Esophagus mucosa (tissue), 1 donor: ENCODE measurements at regions not wholly inside any gene's neighbourhood (a gene's known extent, or its start where the extent isn't known, plus 50 kb on each side); places are given as distances from the start of the nearest gene placed in this dataset.
"Not testable (repeated sequence)": the region's sequence is repeated elsewhere in the genome, so short reads cannot be mapped to it uniquely, and the experiment has no call there.

Experiments used
- ATAC-seq: fragments of 200-7000 bp; cut with Tn5 transposase; one replicate; pipeline ENCODE4 v1.9.1; 2020
- donor health status: DM: yes; HTN: yes; CAD: no.

DNA sequence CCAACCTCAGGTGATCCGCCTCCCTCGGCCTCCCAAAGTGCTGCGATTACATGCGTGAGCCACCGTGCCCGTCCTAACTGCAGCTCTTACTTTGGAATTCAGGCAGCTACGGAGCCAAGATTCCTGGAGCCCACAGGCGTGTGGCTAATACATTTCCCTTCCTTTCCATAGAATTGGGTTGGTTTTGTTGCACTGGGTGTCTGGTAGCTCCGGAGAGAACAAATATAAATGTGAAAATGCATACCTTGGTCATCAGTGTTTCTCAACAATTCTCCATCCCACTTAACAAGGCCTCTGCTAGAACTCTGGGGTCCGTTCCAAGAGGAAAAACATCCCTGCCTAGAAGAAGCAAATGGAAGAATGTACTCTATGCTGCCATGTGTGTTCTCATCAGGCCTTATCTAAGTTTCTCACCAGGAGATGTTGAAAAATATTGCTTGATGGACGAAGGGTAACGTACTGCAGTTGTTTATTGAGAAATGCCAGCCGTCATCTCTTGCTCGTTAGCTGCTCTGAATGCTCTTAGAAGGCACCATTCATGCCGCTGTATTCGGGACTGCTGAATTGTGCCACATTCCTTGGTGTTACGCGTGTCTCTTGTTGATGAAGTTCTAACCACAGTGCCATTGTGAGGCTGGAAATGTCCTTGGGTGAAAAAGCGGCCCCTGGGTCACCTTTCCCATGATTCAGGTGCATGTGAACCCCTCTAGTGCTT, 50.5 kb upstream of the CD99 start:
- no peak for ATAC-seq

GRCh38 chrX:2638279-2638678, 52.8 kb upstream of the CD99 start:
- ATAC-seq: no peak

DNA sequence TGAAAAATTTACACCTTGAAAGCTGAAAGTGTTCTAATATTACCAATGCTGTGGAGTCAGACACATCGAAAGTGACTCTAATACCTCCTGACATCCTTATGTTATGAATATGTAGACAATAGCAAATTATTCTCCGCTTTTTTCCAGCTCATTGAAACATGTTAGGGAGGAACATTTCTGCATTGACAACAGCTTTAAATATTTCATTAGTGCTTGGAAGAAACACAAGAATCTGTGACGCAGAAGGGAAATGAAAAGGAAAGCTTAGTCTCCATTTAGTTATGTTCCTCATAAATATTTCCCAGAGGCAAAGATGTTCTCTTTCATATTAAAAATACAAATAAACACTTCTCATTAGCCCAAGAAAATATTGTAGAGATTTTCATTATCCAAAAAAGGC, 55.8 kb upstream of the CD99 start:
- no peak for ATAC-seq

DNA sequence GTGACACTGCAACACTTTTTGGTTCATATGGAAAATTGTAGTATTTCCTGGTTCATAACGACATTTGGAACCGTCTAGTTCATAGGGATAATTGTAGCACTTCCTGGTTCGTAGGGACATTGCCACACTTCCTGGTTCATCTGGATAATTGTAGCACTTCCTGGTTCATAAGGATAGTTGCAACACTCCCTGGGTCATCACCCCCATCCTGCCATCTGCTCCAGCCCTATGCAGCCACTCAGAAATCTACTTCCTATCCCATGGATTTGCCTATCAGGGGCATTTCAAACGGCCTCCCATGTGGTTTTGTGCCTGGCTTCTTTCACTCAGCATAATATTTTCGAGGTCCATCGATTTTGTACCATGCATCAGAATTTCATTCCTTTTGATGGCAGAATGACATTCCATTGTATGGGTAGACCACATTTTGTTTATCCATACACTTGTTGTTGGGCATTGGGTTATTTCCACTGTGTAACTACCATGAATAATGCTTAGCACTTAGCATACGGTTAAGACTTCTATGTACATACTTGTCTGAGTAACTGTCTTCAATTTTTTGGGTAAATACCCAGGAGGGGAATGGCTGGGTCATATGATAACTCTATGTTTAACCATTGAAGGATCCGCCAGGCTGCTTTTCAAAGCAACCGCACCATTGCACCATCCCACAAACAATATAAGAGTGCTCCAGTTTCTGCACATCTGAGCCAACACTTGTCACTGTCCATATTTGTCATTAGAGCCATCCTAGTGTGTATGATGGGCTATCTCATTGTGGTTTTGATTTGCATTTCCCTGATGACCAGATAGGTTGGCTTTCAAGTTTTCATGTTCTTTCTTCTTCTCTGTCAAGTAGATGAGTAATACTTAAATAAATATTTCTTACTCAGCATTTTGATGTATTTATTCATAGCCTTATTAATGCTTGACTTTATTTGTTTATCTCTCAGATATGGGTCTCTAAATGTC, 58.3 kb upstream of the CD99 start:
- peak; percentile 60 for ATAC-seq

- no peak for ATAC-seq
Observed at GRCh38 chrX:2631743-2632532, 59.2 kb upstream of the CD99 start.

GRCh38 chrX:2630935-2631742, 60.0 kb upstream of the CD99 start:
- not testable (repeated sequence) for ATAC-seq

DNA sequence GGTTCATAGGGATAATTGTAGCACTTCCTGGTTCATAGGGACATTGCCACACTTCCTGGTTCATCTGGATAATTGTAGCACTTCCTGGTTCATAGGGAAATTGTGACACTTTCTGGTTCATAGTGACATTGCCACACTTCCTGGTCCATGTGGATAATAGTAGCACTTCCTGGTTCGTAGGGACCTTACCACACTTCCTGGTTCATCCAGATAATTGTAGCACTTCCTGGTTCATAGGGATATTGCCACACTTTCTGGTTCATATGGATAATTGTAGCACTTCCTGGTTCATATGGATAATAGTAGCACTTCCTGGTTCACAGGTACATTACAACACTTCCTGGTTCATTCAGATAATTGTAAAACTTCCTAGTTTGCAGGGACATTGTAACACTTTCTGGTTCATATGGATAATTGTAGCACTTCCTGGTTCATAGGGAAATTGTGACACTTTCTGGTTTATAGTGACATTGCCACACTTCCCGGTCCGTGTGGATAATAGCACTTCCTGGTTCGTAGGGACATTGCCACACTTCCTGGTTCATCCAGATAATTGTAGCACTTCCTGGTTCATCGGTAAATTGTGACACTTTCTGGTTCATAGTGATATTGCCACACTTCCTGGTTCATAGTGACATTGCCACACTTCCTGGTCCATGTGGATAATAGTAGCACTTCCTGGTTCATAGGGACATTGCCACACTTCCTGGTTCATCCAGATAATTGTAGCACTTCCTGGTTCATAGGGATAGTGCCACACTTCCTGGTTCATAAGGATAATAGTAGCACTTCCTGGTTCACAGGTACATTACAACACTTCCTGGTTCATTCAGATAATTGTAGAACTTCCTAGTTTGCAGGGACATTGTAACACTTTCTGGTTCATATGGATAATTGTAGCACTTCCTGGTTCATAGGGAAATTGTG, 60.8 kb upstream of the CD99 start:
- ATAC-seq: not testable (repeated sequence)

DNA sequence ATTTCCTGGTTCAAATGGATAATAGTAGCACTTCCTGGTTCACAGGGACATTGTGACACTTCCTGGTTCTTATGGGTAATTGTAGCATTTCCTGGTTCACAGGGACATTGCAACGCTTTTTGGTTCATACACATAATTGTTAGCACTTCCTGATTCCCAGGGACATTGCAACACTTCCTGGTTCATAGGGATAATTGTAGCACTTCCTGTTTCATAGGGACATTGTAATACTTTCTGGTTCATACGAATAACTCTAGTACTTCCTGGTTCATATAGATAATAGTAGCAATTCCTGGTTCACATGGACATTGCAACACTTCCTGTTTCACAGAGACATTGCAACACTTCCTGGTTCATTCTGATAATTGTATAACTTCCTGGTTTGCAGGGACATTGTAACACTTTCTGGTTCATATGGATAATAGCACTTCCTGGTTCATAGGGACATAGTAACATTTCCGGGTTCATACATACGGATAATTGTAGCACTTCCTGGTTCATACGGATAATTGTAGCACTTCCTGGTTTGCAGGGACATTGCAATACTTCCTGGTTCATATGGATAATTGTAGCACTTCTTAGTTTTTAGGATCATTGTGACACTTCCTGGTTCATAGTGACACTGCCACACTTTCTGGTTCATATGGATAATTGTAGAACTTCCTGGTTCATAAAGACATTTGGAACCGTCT, 61.6 kb upstream of the CD99 start:
- ATAC-seq: peak; percentile 47

DNA sequence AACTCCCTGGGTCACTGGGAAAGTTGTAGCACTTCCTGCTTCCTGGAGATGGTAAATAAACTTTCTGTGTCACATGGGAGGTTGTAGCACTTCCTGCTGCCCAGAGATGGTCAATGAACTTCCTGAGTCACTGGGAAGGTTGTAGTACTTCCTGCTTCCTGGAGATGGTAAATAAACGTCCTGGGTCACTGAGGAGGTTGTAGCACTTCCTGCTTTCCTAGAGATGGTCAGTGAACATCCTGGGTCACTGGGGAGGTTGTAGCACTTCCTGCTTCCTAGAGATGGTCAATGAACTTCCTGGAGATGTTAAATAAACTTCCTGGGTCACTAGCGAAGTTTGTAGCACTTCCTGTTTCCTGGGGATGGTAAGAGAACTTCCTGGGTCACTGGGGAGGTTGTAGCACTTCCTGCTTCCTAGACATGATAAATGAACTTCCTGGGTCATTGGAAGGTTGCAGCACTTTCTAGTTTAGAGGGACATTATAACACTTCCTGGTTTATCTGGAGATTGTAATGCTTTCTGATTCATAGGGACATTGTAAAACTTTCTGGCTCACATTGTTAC, 62.3 kb upstream of the CD99 start:
- ATAC-seq: peak; percentile 41

DNA sequence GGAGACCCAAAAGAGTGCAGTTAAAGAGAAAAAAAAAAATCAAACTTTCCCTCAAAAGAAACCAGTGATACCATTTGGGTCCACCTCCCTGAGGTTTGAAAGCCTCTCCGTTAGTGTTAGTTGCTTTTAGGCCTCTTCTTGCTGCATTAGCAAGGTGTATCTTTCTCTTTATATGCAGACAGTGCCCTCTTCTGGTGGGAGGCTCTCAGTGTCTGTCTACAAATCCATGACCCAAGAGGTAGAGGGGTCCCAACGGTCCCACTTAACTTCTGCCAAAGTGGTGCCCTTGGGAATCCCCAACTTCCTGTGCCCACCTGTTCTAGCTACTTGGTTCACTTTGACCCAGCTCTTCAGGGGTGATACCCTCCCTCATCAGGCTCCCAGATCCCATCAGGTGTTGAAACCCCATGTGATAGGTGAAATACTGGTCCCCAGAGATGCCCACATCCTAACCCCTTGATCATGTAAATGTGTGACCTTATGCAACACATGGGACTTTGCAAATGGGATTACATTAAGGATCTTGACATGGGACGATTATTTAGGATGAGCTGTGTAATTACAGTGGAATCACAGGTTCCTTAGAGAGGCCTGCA, 63.7 kb upstream of the CD99 start:
- ATAC-seq: peak; percentile 60

- ATAC-seq: no peak
Observed at GRCh38 chrX:2626750-2627149, 64.3 kb upstream of the CD99 start.

DNA sequence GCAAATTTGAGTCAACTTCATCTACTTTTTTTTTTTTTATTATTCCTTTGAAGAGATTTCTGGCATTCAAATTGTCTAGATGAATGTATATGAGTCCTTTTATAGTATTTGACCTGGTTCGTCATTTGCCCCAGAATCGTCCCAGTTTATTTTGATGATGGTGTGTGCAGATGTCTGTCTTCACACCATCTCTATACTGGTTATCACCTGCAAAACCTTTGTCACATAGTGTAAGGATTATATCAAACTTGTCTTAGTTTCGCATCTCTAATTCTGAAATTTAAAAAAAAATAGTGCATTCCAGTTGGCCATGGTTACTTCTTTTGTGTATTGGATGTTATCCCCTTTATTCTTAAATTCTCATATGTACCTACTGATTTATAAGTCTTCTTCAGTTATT, 70.5 kb upstream of the CD99 start:
- ATAC-seq: no peak

DNA sequence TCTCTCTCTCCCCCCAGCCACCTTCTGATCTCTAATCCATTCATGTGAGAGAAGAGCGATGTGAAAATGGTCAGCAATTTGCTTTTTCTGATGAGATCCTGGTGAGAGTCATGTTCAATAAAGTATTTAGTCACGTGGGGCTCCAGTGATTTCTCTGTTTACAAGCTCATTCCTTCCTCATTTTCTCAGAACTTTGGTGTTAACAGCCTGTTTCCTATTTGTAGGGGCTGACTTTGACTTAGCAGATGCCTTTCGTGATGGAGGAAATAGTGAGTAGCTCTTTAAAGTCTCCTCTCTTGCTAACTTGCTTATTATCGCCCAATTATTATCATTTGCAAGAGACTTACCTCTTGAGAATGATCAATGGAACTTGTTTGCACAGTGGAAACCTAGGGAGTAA, 72.6 kb upstream of the CD99 start:
- ATAC-seq: no peak

DNA sequence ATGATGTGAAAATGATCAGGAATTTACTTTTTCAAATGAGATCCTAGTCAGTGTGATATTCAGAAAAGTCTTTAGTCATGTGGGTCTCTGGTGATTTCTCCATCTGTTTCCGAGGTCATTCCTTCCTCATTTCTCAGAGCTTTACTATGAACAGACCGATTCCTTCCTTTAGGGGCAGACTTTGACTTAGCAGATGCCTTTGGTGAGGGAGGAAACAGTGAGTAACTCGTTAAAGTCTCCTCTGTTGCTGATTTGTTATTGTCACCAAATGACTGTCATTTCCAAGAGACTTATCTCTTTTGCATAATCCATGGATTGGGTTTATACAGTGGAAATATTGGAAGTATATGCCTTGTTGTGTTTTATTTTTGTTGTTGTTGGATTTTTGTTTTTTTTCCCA, 76.2 kb upstream of the CD99 start:
- ATAC-seq: peak; percentile 50

- ATAC-seq: no peak
Observed at GRCh38 chrX:2610246-2611170, 80.6 kb upstream of the CD99 start.

DNA sequence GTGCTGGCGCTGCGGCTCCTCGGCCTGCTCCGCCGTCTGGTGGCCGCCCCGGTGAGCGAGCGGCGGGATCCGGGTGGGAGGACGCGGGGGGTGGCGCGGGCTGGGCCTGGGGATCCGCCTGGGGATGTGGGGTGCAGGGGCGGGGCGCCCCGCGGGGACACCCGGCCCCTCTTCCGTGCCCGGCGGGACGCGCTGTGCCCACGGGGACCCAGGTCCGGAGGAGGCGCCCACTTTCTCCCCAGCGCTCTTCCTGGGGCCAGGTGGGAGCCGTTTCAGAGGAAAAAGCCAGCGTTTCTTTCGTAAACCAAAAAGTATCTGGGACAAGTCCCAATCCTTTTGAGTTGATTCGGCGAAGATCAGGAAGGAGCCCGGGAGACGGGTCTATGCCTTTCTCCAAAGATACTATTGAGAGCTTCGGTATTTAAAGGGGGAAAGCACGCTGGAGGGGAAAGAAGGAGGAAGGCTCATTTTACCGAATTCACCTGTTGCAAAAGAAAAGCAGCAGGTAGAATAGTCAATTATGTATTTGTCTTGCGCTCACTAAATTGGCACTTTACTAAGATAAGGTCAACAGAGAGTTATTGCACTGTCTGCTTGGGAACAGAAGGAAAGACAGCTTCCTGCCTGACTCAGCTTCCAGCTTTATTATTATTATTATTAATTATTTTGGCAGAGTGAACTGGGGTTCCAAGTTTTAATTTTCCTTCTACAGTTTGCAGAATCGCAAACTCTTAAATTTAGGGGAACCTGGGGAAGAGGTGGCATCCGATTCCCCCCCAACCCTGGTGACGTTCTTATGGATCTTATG, 81.5 kb upstream of the CD99 start:
- no peak for ATAC-seq

- peak; percentile 99 for ATAC-seq
Observed at GRCh38 chrX:2608638-2609430, 82.3 kb upstream of the CD99 start.
